ENCODE measurements at regions not wholly inside any gene's neighbourhood (a gene's known extent, or its start where the extent isn't known, plus 50 kb on each side); places are given as distances from the start of the nearest gene placed in this dataset.

GRCh38 chr1:222912730-222913129, 97.9 kb downstream of the DISP1 start:
- TF ChIP-seq JUND (IDR thresholded peaks at IDR 0.05) (no peak), ZBTB33 (IDR thresholded peaks at IDR 0.05) (no peak), TAF1 (conservative IDR thresholded peaks at IDR 0.05) (no peak)
- TF ChIP-seq, protein P1, sequence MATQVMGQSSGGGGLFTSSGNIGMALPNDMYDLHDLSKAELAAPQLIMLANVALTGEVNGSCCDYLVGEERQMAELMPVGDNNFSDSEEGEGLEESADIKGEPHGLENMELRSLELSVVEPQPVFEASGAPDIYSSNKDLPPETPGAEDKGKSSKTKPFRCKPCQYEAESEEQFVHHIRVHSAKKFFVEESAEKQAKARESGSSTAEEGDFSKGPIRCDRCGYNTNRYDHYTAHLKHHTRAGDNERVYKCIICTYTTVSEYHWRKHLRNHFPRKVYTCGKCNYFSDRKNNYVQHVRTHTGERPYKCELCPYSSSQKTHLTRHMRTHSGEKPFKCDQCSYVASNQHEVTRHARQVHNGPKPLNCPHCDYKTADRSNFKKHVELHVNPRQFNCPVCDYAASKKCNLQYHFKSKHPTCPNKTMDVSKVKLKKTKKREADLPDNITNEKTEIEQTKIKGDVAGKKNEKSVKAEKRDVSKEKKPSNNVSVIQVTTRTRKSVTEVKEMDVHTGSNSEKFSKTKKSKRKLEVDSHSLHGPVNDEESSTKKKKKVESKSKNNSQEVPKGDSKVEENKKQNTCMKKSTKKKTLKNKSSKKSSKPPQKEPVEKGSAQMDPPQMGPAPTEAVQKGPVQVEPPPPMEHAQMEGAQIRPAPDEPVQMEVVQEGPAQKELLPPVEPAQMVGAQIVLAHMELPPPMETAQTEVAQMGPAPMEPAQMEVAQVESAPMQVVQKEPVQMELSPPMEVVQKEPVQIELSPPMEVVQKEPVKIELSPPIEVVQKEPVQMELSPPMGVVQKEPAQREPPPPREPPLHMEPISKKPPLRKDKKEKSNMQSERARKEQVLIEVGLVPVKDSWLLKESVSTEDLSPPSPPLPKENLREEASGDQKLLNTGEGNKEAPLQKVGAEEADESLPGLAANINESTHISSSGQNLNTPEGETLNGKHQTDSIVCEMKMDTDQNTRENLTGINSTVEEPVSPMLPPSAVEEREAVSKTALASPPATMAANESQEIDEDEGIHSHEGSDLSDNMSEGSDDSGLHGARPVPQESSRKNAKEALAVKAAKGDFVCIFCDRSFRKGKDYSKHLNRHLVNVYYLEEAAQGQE (IDR thresholded peaks at IDR 0.05), result no peak
- TF ChIP-seq, protein P2, sequence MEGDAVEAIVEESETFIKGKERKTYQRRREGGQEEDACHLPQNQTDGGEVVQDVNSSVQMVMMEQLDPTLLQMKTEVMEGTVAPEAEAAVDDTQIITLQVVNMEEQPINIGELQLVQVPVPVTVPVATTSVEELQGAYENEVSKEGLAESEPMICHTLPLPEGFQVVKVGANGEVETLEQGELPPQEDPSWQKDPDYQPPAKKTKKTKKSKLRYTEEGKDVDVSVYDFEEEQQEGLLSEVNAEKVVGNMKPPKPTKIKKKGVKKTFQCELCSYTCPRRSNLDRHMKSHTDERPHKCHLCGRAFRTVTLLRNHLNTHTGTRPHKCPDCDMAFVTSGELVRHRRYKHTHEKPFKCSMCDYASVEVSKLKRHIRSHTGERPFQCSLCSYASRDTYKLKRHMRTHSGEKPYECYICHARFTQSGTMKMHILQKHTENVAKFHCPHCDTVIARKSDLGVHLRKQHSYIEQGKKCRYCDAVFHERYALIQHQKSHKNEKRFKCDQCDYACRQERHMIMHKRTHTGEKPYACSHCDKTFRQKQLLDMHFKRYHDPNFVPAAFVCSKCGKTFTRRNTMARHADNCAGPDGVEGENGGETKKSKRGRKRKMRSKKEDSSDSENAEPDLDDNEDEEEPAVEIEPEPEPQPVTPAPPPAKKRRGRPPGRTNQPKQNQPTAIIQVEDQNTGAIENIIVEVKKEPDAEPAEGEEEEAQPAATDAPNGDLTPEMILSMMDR (IDR thresholded peaks at IDR 0.05; ENCODE audit: low read depth, low read length, missing input control), result no peak
- TF ChIP-seq, protein P3, sequence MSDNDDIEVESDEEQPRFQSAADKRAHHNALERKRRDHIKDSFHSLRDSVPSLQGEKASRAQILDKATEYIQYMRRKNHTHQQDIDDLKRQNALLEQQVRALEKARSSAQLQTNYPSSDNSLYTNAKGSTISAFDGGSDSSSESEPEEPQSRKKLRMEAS (IDR thresholded peaks at IDR 0.05), result no peak
- TF ChIP-seq, protein P4, sequence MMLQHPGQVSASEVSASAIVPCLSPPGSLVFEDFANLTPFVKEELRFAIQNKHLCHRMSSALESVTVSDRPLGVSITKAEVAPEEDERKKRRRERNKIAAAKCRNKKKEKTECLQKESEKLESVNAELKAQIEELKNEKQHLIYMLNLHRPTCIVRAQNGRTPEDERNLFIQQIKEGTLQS (IDR thresholded peaks at IDR 0.05), result no peak
